ENCODE measurements at regions not wholly inside any gene's neighbourhood (a gene's known extent, or its start where the extent isn't known, plus 50 kb on each side); places are given as distances from the start of the nearest gene placed in this dataset.
A peak's percentile ranks its signal among the peaks of the same experiment; 100 is the strongest.
"Not testable (repeated sequence)": the region's sequence is repeated elsewhere in the genome, so short reads cannot be mapped to it uniquely, and the experiment has no call there.

GRCh38 chr6:85368631-85369030 is 81.3 kb upstream of the NT5E start:
- H3K36me3 Mint-ChIP-seq: peaks cover 0 to 7% (median 2%) of the 10 kb centered on the region in 3 donors
- POLR2A ChIA-PET: interaction anchor here (0.5 kb wide), 1 partner anchor 201 kb away, joined by 3 read pairs; no protein-coding TSS in a partner anchor

GRCh38 chr6:85364344-85364743 is 85.5 kb upstream of the NT5E start:
- POLR2A ChIA-PET: no interaction called here
- H3K27ac Mint-ChIP-seq: no peak overlapping the region
- CTCF ChIA-PET: no interaction called here
- no peak overlapping the region for H3K4me3 Mint-ChIP-seq
- DNase-seq: no peak
- Histone ChIP-seq H3K9me3 (ENCODE audit: low read length) (no peaks in the 10 kb centered on the region), H3K4me3 (ENCODE audit: low read length) (no peak overlapping the region), H3K4me1 (ENCODE audit: insufficient read depth, low read length) (no peaks in the 10 kb centered on the region), H3K36me3 (ENCODE audit: insufficient read depth, low read length) (no peaks in the 10 kb centered on the region), H3K27me3 (ENCODE audit: insufficient read depth, low read length, poor library complexity, severe bottlenecking) (no peaks in the 10 kb centered on the region), H3K27ac (ENCODE audit: low read depth, low read length) (no peak overlapping the region)
- H3K27me3 Mint-ChIP-seq: peaks cover 0 to 6% of the 10 kb centered on the region in 2 donors
- H3K4me1 Mint-ChIP-seq: peaks cover 4 to 6% (median 5%) of the 10 kb centered on the region in 3 donors
- no peaks in the 10 kb centered on the region for H3K36me3 Mint-ChIP-seq
- no peaks in the 10 kb centered on the region for H3K9me3 Mint-ChIP-seq

More at GRCh38 chr6:85368631-85369030, 81.3 kb upstream of the NT5E start:
- H3K27me3 Mint-ChIP-seq: peaks cover 4 to 6% of the 10 kb centered on the region in 2 donors
- H3K36me3 ChIP-seq (ENCODE audit: insufficient read depth, low read length): no peaks in the 10 kb centered on the region
- no peaks in the 10 kb centered on the region for H3K4me1 ChIP-seq (ENCODE audit: insufficient read depth, low read length)
- no peak overlapping the region for H3K27ac Mint-ChIP-seq
- DNase-seq: peak in 1 of 5 donors; percentile 41
- peaks cover 4 to 12% (median 6%) of the 10 kb centered on the region in 3 donors for H3K4me1 Mint-ChIP-seq
- no peaks in the 10 kb centered on the region for H3K9me3 ChIP-seq (ENCODE audit: low read length)
- peaks cover 0 to 3% (median 0%) of the 10 kb centered on the region in 5 donors for H3K9me3 Mint-ChIP-seq
- H3K4me3 ChIP-seq (ENCODE audit: low read length): no peak overlapping the region
- H3K27me3 ChIP-seq (ENCODE audit: insufficient read depth, low read length, poor library complexity, severe bottlenecking): no peaks in the 10 kb centered on the region
- H3K27ac ChIP-seq (ENCODE audit: low read depth, low read length): no peak overlapping the region
- no peak overlapping the region for H3K4me3 Mint-ChIP-seq
- CTCF ChIA-PET: no interaction called here

- Histone ChIP-seq H3K27me3 (ENCODE audit: insufficient read depth, low read length, poor library complexity, severe bottlenecking) (no peaks in the 10 kb centered on the region), H3K9me3 (ENCODE audit: low read length) (no peaks in the 10 kb centered on the region), H3K4me3 (ENCODE audit: low read length) (no peak overlapping the region), H3K27ac (ENCODE audit: low read depth, low read length) (no peak overlapping the region), H3K36me3 (ENCODE audit: insufficient read depth, low read length) (no peaks in the 10 kb centered on the region), H3K4me1 (ENCODE audit: insufficient read depth, low read length) (no peaks in the 10 kb centered on the region)
- Mint-ChIP-seq H3K36me3 (no peaks in the 10 kb centered on the region), H3K27ac (no peak overlapping the region), H3K4me3 (no peak overlapping the region), H3K27me3 (peaks cover 0 to 6% of the 10 kb centered on the region in 2 donors), H3K4me1 (peaks cover 4 to 6% (median 5%) of the 10 kb centered on the region in 3 donors), H3K9me3 (no peaks in the 10 kb centered on the region)
- DNase-seq: no peak
- ChIA-PET POLR2A (no interaction called here), CTCF (no interaction called here)
Measured at GRCh38 chr6:85363870-85364269, 86.0 kb upstream of the NT5E start.

- Mint-ChIP-seq H3K9me3 (no peaks in the 10 kb centered on the region), H3K27me3 (peaks cover 2 to 6% of the 10 kb centered on the region in 2 donors), H3K4me1 (no peaks in the 10 kb centered on the region), H3K27ac (no peak overlapping the region), H3K36me3 (no peaks in the 10 kb centered on the region), H3K4me3 (no peak overlapping the region)
- Histone ChIP-seq H3K27me3 (ENCODE audit: insufficient read depth, low read length, poor library complexity, severe bottlenecking) (no peaks in the 10 kb centered on the region), H3K9me3 (ENCODE audit: low read length) (no peaks in the 10 kb centered on the region), H3K4me3 (ENCODE audit: low read length) (no peak overlapping the region), H3K36me3 (ENCODE audit: insufficient read depth, low read length) (no peaks in the 10 kb centered on the region), H3K4me1 (ENCODE audit: insufficient read depth, low read length) (no peaks in the 10 kb centered on the region), H3K27ac (ENCODE audit: low read depth, low read length) (no peak overlapping the region)
- DNase-seq: no peak
- CTCF ChIA-PET: interaction anchor here (2.3 kb wide), 2 partner anchors 9 to 120 kb away, joined by 5 to 9 read pairs; no protein-coding TSS in a partner anchor
- POLR2A ChIA-PET: no interaction called here
Measured at GRCh38 chr6:85362652-85363310, 87.1 kb upstream of the NT5E start.

- Histone ChIP-seq H3K27me3 (ENCODE audit: insufficient read depth, low read length, poor library complexity, severe bottlenecking) (no peaks in the 10 kb centered on the region), H3K27ac (ENCODE audit: low read depth, low read length) (no peak overlapping the region), H3K4me3 (ENCODE audit: low read length) (no peak overlapping the region), H3K36me3 (ENCODE audit: insufficient read depth, low read length) (no peaks in the 10 kb centered on the region), H3K4me1 (ENCODE audit: insufficient read depth, low read length) (no peaks in the 10 kb centered on the region), H3K9me3 (ENCODE audit: low read length) (no peaks in the 10 kb centered on the region)
- H3K36me3 Mint-ChIP-seq: no peaks in the 10 kb centered on the region
- H3K27me3 Mint-ChIP-seq: peaks cover 0 to 3% of the 10 kb centered on the region in 2 donors
- no peak overlapping the region for H3K27ac Mint-ChIP-seq
- ChIA-PET CTCF (interaction anchor here (2.3 kb wide), 2 partner anchors 10 to 121 kb away, joined by 5 to 9 read pairs; no protein-coding TSS in a partner anchor), POLR2A (no interaction called here)
- no peak for DNase-seq
- H3K4me1 Mint-ChIP-seq: no peaks in the 10 kb centered on the region
- H3K4me3 Mint-ChIP-seq: no peak overlapping the region
- no peaks in the 10 kb centered on the region for H3K9me3 Mint-ChIP-seq
Measured at GRCh38 chr6:85361643-85362014, 88.3 kb upstream of the NT5E start.

- H3K4me3 Mint-ChIP-seq: no peak overlapping the region
- Histone ChIP-seq H3K27ac (ENCODE audit: low read depth, low read length) (no peak overlapping the region), H3K9me3 (ENCODE audit: low read length) (no peaks in the 10 kb centered on the region), H3K4me3 (ENCODE audit: low read length) (no peak overlapping the region), H3K36me3 (ENCODE audit: insufficient read depth, low read length) (no peaks in the 10 kb centered on the region), H3K27me3 (ENCODE audit: insufficient read depth, low read length, poor library complexity, severe bottlenecking) (no peaks in the 10 kb centered on the region), H3K4me1 (ENCODE audit: insufficient read depth, low read length) (no peaks in the 10 kb centered on the region)
- no peak for DNase-seq
- no peak overlapping the region for H3K27ac Mint-ChIP-seq
- ChIA-PET CTCF (interaction anchor here (2.3 kb wide), 2 partner anchors 11 to 122 kb away, joined by 5 to 9 read pairs; no protein-coding TSS in a partner anchor), POLR2A (no interaction called here)
- H3K36me3 Mint-ChIP-seq: no peaks in the 10 kb centered on the region
- H3K27me3 Mint-ChIP-seq: peaks cover 0 to 3% of the 10 kb centered on the region in 2 donors
- H3K4me1 Mint-ChIP-seq: no peaks in the 10 kb centered on the region
- H3K9me3 Mint-ChIP-seq: no peaks in the 10 kb centered on the region
Measured at GRCh38 chr6:85360794-85361642, 88.9 kb upstream of the NT5E start.

GRCh38 chr6:85357651-85358050 is 92.2 kb upstream of the NT5E start:
- ChIA-PET POLR2A (no interaction called here), CTCF (interaction anchor here (1.0 to 1.6 kb wide), 2 partner anchors 123 to 126 kb away, joined by 3 to 9 read pairs; no protein-coding TSS in a partner anchor)
- H3K4me1 Mint-ChIP-seq: no peaks in the 10 kb centered on the region
- no peak overlapping the region for H3K27ac Mint-ChIP-seq
- H3K9me3 ChIP-seq (ENCODE audit: low read length): no peaks in the 10 kb centered on the region
- no peaks in the 10 kb centered on the region for H3K36me3 Mint-ChIP-seq
- no peak overlapping the region for H3K4me3 Mint-ChIP-seq
- H3K27me3 ChIP-seq (ENCODE audit: insufficient read depth, low read length, poor library complexity, severe bottlenecking): no peaks in the 10 kb centered on the region
- no peak for DNase-seq
- H3K36me3 ChIP-seq (ENCODE audit: insufficient read depth, low read length): no peaks in the 10 kb centered on the region
- no peak overlapping the region for H3K27ac ChIP-seq (ENCODE audit: low read depth, low read length)
- peaks cover 0 to 3% of the 10 kb centered on the region in 2 donors for H3K27me3 Mint-ChIP-seq
- H3K9me3 Mint-ChIP-seq: no peaks in the 10 kb centered on the region
- no peak overlapping the region for H3K4me3 ChIP-seq (ENCODE audit: low read length)
- H3K4me1 ChIP-seq (ENCODE audit: insufficient read depth, low read length): no peaks in the 10 kb centered on the region

- H3K4me3 ChIP-seq (ENCODE audit: low read length); DNase-seq; H3K27ac Mint-ChIP-seq; POLR2A ChIA-PET; H3K4me1 Mint-ChIP-seq; H3K4me3 Mint-ChIP-seq; H3K27me3 Mint-ChIP-seq; H3K4me1 ChIP-seq (ENCODE audit: insufficient read depth, low read length); H3K27me3 ChIP-seq (ENCODE audit: insufficient read depth, low read length, poor library complexity, severe bottlenecking); H3K9me3 ChIP-seq (ENCODE audit: low read length); H3K36me3 ChIP-seq (ENCODE audit: insufficient read depth, low read length); H3K9me3 Mint-ChIP-seq; H3K27ac ChIP-seq (ENCODE audit: low read depth, low read length); H3K36me3 Mint-ChIP-seq: not testable (repeated sequence)
- CTCF ChIA-PET: interaction anchor here (1.6 kb wide), 1 partner anchor 126 kb away, joined by 9 read pairs; no protein-coding TSS in a partner anchor
Measured at GRCh38 chr6:85356743-85357142, 93.1 kb upstream of the NT5E start.

Measured in CD8-positive, alpha-beta memory T cell (primary cell).